ENCODE measurements at regions not wholly inside any gene's neighbourhood (a gene's known extent, or its start where the extent isn't known, plus 50 kb on each side); places are given as distances from the start of the nearest gene placed in this dataset.

- no peaks in the 10 kb centered on the region for H3K9me2 ChIP-seq (ENCODE audit: low read depth, low read length)
- H3K4me1 ChIP-seq (ENCODE audit: insufficient read depth, low read length, severe bottlenecking), result no peaks in the 10 kb centered on the region
- no peaks in the 10 kb centered on the region for H3F3A ChIP-seq (ENCODE audit: insufficient read depth, low read length)
- no peak for TF ChIP-seq CTCF (IDR thresholded peaks at IDR 0.05; ENCODE audit: low read length)
- TF ChIP-seq EZH2 (IDR thresholded peaks at IDR 0.05; ENCODE audit: borderline replicate concordance, low read length), result no peak
- H3K9ac ChIP-seq (ENCODE audit: low read length), result no peak overlapping the region
- H3K9me3 ChIP-seq (ENCODE audit: low read length), result no peaks in the 10 kb centered on the region
- no peak overlapping the region for H3K4me2 ChIP-seq (ENCODE audit: low read length)
- H3K27me3 ChIP-seq (ENCODE audit: insufficient read depth, low read length), result no peaks in the 10 kb centered on the region
- no peaks in the 10 kb centered on the region for H4K20me1 ChIP-seq (ENCODE audit: insufficient read depth, low read length)
- H3K27ac ChIP-seq (ENCODE audit: low read depth, low read length, poor library complexity, severe bottlenecking), result no peak overlapping the region
- H3K79me2 ChIP-seq (ENCODE audit: insufficient read depth, low read length), result no peaks in the 10 kb centered on the region
- H2AFZ ChIP-seq (ENCODE audit: low read length), result no peak overlapping the region; the same call in 1 of the 2 replicates
- H3K4me3 ChIP-seq (ENCODE audit: low read depth, low read length, poor library complexity, severe bottlenecking), result no peak overlapping the region
- no peaks in the 10 kb centered on the region for H3K36me3 ChIP-seq (ENCODE audit: insufficient read depth, low read length)
Observed at GRCh38 chr18:34075963-34076860, 148.5 kb downstream of the NOL4 start.

GRCh38 chr18:34061226-34061625 lies 163.5 kb downstream of the NOL4 start:
- Histone ChIP-seq H3K27me3 (ENCODE audit: insufficient read depth, low read length) (no peaks in the 10 kb centered on the region), H3K9me3 (ENCODE audit: low read length) (no peaks in the 10 kb centered on the region), H3K79me2 (ENCODE audit: insufficient read depth, low read length) (no peaks in the 10 kb centered on the region), H3K36me3 (ENCODE audit: insufficient read depth, low read length) (no peaks in the 10 kb centered on the region), H2AFZ (ENCODE audit: low read length) (no peak overlapping the region), H3K4me1 (ENCODE audit: insufficient read depth, low read length, severe bottlenecking) (no peaks in the 10 kb centered on the region), H3K9me2 (ENCODE audit: low read depth, low read length) (no peaks in the 10 kb centered on the region), H4K20me1 (ENCODE audit: insufficient read depth, low read length) (no peaks in the 10 kb centered on the region), H3K4me2 (ENCODE audit: low read length) (no peak overlapping the region), H3K27ac (ENCODE audit: low read depth, low read length, poor library complexity, severe bottlenecking) (no peak overlapping the region), H3K4me3 (ENCODE audit: low read depth, low read length, poor library complexity, severe bottlenecking) (no peak overlapping the region), H3K9ac (ENCODE audit: low read length) (no peak overlapping the region), H3F3A (ENCODE audit: insufficient read depth, low read length) (no peaks in the 10 kb centered on the region)
- TF ChIP-seq CTCF (IDR thresholded peaks at IDR 0.05; ENCODE audit: low read length) (no peak), EZH2 (IDR thresholded peaks at IDR 0.05; ENCODE audit: borderline replicate concordance, low read length) (no peak)

GRCh38 chr18:34055227-34055626 lies 169.5 kb downstream of the NOL4 start:
- no peak overlapping the region for H3K4me2 ChIP-seq (ENCODE audit: low read length)
- H3K36me3 ChIP-seq (ENCODE audit: insufficient read depth, low read length), result no peaks in the 10 kb centered on the region
- no peak overlapping the region for H3K27ac ChIP-seq (ENCODE audit: low read depth, low read length, poor library complexity, severe bottlenecking)
- H3K4me1 ChIP-seq (ENCODE audit: insufficient read depth, low read length, severe bottlenecking), result no peaks in the 10 kb centered on the region
- H2AFZ ChIP-seq (ENCODE audit: low read length), result no peak overlapping the region
- H3K9me3 ChIP-seq (ENCODE audit: low read length), result no peaks in the 10 kb centered on the region
- no peak overlapping the region for H3K4me3 ChIP-seq (ENCODE audit: low read depth, low read length, poor library complexity, severe bottlenecking)
- no peak for TF ChIP-seq CTCF (IDR thresholded peaks at IDR 0.05; ENCODE audit: low read length)
- TF ChIP-seq EZH2 (IDR thresholded peaks at IDR 0.05; ENCODE audit: borderline replicate concordance, low read length), result no peak
- no peaks in the 10 kb centered on the region for H3K27me3 ChIP-seq (ENCODE audit: insufficient read depth, low read length)
- no peaks in the 10 kb centered on the region for H3K9me2 ChIP-seq (ENCODE audit: low read depth, low read length)
- no peaks in the 10 kb centered on the region for H3K79me2 ChIP-seq (ENCODE audit: insufficient read depth, low read length)
- no peak overlapping the region for H3K9ac ChIP-seq (ENCODE audit: low read length)
- no peaks in the 10 kb centered on the region for H4K20me1 ChIP-seq (ENCODE audit: insufficient read depth, low read length)
- no peaks in the 10 kb centered on the region for H3F3A ChIP-seq (ENCODE audit: insufficient read depth, low read length)

Data from OCI-LY1 (cell line).